HG03060 (cell line): ENCODE measurements at regions not wholly inside any gene's neighbourhood (a gene's known extent, or its start where the extent isn't known, plus 50 kb on each side); places are given as distances from the start of the nearest gene placed in this dataset.
"Not testable (repeated sequence)": the region's sequence is repeated elsewhere in the genome, so short reads cannot be mapped to it uniquely, and the experiment has no call there.

Source experiments
- ATAC-seq: cut with Tn5 transposase; IDR thresholded peaks from one replicate; pipeline ENCODE4 v1.9.1; 2021; ENCODE audit warnings: low read depth, moderate number of reproducible peaks; ENCODE audit not compliant: unreplicated experiment

- ATAC-seq: no peak
Measured at GRCh38 chr13:62799931-62800436, 1384.3 kb upstream of the PCDH20 start.

GRCh38 chr13:62799038-62799535, 1383.4 kb upstream of the PCDH20 start:
- no peak for ATAC-seq

GRCh38 chr13:62793850-62794249, 1378.2 kb upstream of the PCDH20 start:
- ATAC-seq: no peak

- ATAC-seq: no peak
Measured at GRCh38 chr13:62781866-62782265, 1366.2 kb upstream of the PCDH20 start.

GRCh38 chr13:62779161-62779560, 1363.5 kb upstream of the PCDH20 start:
- ATAC-seq: no peak

- no peak for ATAC-seq
Measured at GRCh38 chr13:62767473-62767872, 1351.8 kb upstream of the PCDH20 start.

GRCh38 chr13:62760724-62761123, 1345.1 kb upstream of the PCDH20 start:
- no peak for ATAC-seq

- no peak for ATAC-seq
Measured at GRCh38 chr13:62747629-62748028, 1332.0 kb upstream of the PCDH20 start.

- no peak for ATAC-seq
Measured at GRCh38 chr13:62747152-62747551, 1331.5 kb upstream of the PCDH20 start.

GRCh38 chr13:62729746-62730145, 1314.1 kb upstream of the PCDH20 start:
- not testable (repeated sequence) for ATAC-seq

GRCh38 chr13:62721893-62722292, 1306.2 kb upstream of the PCDH20 start:
- ATAC-seq: no peak

- not testable (repeated sequence) for ATAC-seq
Measured at GRCh38 chr13:62711948-62712347, 1296.3 kb upstream of the PCDH20 start.

- ATAC-seq: no peak
Measured at GRCh38 chr13:62710787-62711186, 1295.1 kb upstream of the PCDH20 start.

GRCh38 chr13:62706048-62706447, 1290.4 kb upstream of the PCDH20 start:
- no peak for ATAC-seq

- ATAC-seq: no peak
Measured at GRCh38 chr13:62704875-62705274, 1289.2 kb upstream of the PCDH20 start.

GRCh38 chr13:62702502-62702901, 1286.9 kb upstream of the PCDH20 start:
- no peak for ATAC-seq

- ATAC-seq: no peak
Measured at GRCh38 chr13:62697701-62698100, 1282.1 kb upstream of the PCDH20 start.

GRCh38 chr13:62696490-62696889, 1280.8 kb upstream of the PCDH20 start:
- ATAC-seq: no peak

GRCh38 chr13:62687732-62688131, 1272.1 kb upstream of the PCDH20 start:
- no peak for ATAC-seq

GRCh38 chr13:62684359-62684758, 1268.7 kb upstream of the PCDH20 start:
- ATAC-seq: no peak

GRCh38 chr13:62682788-62683187, 1267.1 kb upstream of the PCDH20 start:
- ATAC-seq: no peak

GRCh38 chr13:62678039-62678438, 1262.4 kb upstream of the PCDH20 start:
- ATAC-seq: no peak

- ATAC-seq: no peak
Measured at GRCh38 chr13:62663767-62664166, 1248.1 kb upstream of the PCDH20 start.
